ENCODE measurements at regions not wholly inside any gene's neighbourhood (a gene's known extent, or its start where the extent isn't known, plus 50 kb on each side); places are given as distances from the start of the nearest gene placed in this dataset.

- no peak for DNase-seq
Measured at GRCh38 chrX:120690941-120691340, 61.1 kb upstream of the C1GALT1C1 start.

GRCh38 chrX:120690344-120690743, 60.5 kb upstream of the C1GALT1C1 start:
- no peak for DNase-seq

- no peak for DNase-seq
Measured at GRCh38 chrX:120680090-120680489, 50.2 kb upstream of the C1GALT1C1 start.
